ENCODE measurements at regions not wholly inside any gene's neighbourhood (a gene's known extent, or its start where the extent isn't known, plus 50 kb on each side); places are given as distances from the start of the nearest gene placed in this dataset.

GRCh38 chr6:113401231-113401630 is 455.9 kb upstream of the MARCKS start:
- no peak for DNase-seq (ENCODE audit: low read depth in 1 of 2, low spot score in 1 of 2)
- no peaks in the 10 kb centered on the region for H3K36me3 ChIP-seq
- no peaks in the 10 kb centered on the region for H3K27me3 ChIP-seq

GRCh38 chr6:113402544-113402943 is 454.6 kb upstream of the MARCKS start:
- no peak overlapping the region for H3K4me3 ChIP-seq
- no peaks in the 10 kb centered on the region for H3K9me3 ChIP-seq (ENCODE audit: low read depth)
- no peaks in the 10 kb centered on the region for H3K4me1 ChIP-seq (ENCODE audit: low read depth)
- no peak overlapping the region for H3K27ac ChIP-seq
- no peak for TF ChIP-seq CTCF (IDR thresholded peaks at IDR 0.05; ENCODE audit: low read depth, low read length)
- peak in 1 of 2 donors; percentile 8 for DNase-seq (ENCODE audit: low read depth in 1 of 2, low spot score in 1 of 2)
- H3K36me3 ChIP-seq = no peaks in the 10 kb centered on the region
- H3K27me3 ChIP-seq = no peaks in the 10 kb centered on the region

More at GRCh38 chr6:113401231-113401630, 455.9 kb upstream of the MARCKS start:
- Histone ChIP-seq H3K27ac (no peak overlapping the region), H3K9me3 (ENCODE audit: low read depth) (no peaks in the 10 kb centered on the region), H3K4me1 (ENCODE audit: low read depth) (peaks cover 11% of the 10 kb centered on the region), H3K4me3 (no peak overlapping the region)
- no peak for TF ChIP-seq CTCF (IDR thresholded peaks at IDR 0.05; ENCODE audit: low read depth, low read length)

GRCh38 chr6:113403966-113404595 is 453.1 kb upstream of the MARCKS start:
- no peaks in the 10 kb centered on the region for H3K9me3 ChIP-seq (ENCODE audit: low read depth)
- no peak for DNase-seq (ENCODE audit: low read depth in 1 of 2, low spot score in 1 of 2)
- H3K27ac ChIP-seq = no peak overlapping the region
- no peaks in the 10 kb centered on the region for H3K36me3 ChIP-seq
- no peak overlapping the region for H3K4me3 ChIP-seq
- H3K27me3 ChIP-seq = no peaks in the 10 kb centered on the region
- no peak for TF ChIP-seq CTCF (IDR thresholded peaks at IDR 0.05; ENCODE audit: low read depth, low read length)
- no peaks in the 10 kb centered on the region for H3K4me1 ChIP-seq (ENCODE audit: low read depth)

- no peak for TF ChIP-seq CTCF (IDR thresholded peaks at IDR 0.05; ENCODE audit: low read depth, low read length)
- DNase-seq (ENCODE audit: low read depth in 1 of 2, low spot score in 1 of 2) = no peak
- H3K4me3 ChIP-seq = no peak overlapping the region
- H3K4me1 ChIP-seq (ENCODE audit: low read depth) = peaks cover under 1% of the 10 kb centered on the region
- H3K36me3 ChIP-seq = no peaks in the 10 kb centered on the region
- H3K27ac ChIP-seq = no peak overlapping the region
- no peaks in the 10 kb centered on the region for H3K27me3 ChIP-seq
- H3K9me3 ChIP-seq (ENCODE audit: low read depth) = no peaks in the 10 kb centered on the region
Measured at GRCh38 chr6:113405326-113406047, 451.7 kb upstream of the MARCKS start.

GRCh38 chr6:113406048-113406695 is 451.0 kb upstream of the MARCKS start:
- H3K4me1 ChIP-seq (ENCODE audit: low read depth) = peaks cover 8% of the 10 kb centered on the region
- H3K27ac ChIP-seq = no peak overlapping the region
- H3K4me3 ChIP-seq = no peak overlapping the region
- H3K27me3 ChIP-seq = no peaks in the 10 kb centered on the region
- no peak for DNase-seq (ENCODE audit: low read depth in 1 of 2, low spot score in 1 of 2)
- H3K9me3 ChIP-seq (ENCODE audit: low read depth) = no peaks in the 10 kb centered on the region
- no peak for TF ChIP-seq CTCF (IDR thresholded peaks at IDR 0.05; ENCODE audit: low read depth, low read length)
- no peaks in the 10 kb centered on the region for H3K36me3 ChIP-seq
